ENCODE measurements at regions not wholly inside any gene's neighbourhood (a gene's known extent, or its start where the extent isn't known, plus 50 kb on each side); places are given as distances from the start of the nearest gene placed in this dataset.

DNA sequence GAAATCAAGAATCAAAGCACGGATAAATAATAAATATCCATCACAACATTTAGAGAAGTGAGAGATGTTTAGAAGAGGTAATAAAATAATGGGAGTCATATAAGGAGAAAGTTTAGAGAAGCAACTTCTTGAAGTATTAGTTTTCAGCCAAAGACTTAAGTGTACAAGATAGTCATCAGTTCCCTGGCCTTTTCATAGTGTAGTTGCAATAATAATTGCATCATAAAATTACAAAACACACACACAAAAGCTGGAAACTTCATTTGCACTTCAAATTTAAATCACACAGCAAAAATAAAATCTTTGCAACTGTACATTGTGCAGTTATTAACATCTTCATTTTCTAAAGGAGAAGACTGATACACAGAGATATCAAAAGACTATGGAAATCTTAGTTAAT, 319.1 kb upstream of the RGMB start:
- DNase-seq (ENCODE audit: low spot score): no peak

DNA sequence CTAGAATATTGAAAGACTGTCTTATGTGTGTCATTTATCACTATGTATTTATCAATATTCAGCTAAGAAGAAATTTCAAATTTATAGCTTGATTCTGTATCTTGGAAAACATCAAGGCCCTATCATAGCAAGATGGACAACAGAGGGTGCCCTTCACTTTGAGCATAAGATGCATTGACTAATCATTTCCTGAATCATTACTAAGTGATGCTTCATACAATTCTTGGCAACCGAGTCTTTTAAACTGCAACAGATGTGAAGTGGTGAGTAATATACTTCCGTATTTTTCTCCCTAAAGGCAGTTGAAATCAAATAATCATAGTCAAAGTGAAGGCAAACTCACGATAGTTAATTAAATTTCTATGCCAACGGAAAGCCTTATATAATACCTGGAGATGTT, 318.6 kb upstream of the RGMB start:
- peak; percentile 87 for DNase-seq (ENCODE audit: low spot score)

DNA sequence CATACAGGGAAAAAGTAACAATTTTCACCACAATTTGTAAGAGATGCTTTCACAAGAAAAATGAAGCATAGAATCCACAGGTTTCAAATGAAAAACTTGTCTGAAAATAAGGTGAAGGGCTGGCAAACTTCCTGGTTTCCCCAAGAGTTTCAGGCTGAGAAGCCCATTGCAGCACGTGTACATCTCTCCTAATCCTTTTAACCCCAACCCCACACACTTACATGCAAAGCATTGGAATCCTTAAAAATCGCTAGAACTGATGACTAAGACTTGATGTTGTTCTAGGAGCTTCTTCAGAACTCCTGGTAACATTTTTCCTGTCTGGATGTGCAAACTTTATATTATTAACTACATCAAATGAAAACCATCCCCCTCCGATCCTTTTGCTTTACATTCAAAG, 317.8 kb upstream of the RGMB start:
- DNase-seq (ENCODE audit: low spot score): no peak

DNA sequence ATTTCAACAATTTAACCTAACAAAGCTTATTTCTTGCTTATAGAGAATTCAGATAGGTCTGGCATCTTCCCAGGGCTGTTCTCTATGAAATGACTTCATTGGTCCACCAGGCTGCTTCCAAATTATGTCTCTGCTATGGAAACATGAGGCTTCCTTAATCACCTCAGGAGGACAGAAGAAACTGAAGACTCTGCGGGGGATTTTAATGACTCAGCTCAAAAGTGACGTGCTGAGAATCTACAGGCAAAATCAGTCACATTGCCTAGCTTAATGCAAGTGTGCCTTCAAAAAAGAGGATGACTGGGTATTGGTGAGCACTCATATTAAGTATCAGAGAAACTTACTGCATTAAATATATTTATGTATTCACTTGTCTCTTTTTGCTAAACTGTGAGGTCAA, 315.5 kb upstream of the RGMB start:
- peak; percentile 51 for DNase-seq (ENCODE audit: low spot score)

DNA sequence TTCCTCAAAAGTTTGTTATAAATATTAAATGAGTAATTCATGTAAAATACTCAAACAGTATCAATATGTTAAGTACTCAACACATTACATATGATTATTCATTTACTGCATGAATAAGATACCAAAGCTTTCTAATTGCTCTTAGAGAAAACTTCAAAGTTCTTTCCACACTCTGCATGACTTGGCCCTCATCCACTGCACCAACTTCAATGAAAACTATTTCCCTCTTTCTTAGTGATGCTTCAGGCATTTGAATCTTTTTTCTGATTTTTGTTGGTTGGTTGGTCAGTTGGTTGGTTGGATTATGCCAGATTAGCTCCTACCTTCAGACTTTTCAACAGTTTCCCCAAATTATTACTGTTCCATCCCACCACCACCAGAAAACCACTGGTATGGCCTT, 314.7 kb upstream of the RGMB start:
- DNase-seq (ENCODE audit: low spot score): no peak

DNA sequence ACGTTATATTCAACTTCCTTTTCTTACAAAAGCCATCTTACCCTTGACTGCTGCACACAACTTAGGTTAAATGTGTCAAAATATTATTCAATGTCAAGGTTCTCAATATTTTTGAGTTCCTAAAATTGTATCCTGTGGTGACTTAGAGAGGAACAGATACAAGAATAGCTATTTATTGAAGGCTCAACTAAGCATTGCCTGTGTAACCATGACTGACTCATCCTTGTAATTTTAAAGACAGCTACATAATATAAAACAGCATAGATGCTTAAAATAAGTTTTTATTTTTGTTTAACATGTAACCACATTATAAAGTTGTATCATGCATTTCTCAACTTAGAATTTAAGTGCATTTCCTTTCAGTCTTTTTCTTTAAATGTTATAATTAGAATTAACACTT, 312.9 kb upstream of the RGMB start:
- no peak for DNase-seq (ENCODE audit: low spot score)

DNA sequence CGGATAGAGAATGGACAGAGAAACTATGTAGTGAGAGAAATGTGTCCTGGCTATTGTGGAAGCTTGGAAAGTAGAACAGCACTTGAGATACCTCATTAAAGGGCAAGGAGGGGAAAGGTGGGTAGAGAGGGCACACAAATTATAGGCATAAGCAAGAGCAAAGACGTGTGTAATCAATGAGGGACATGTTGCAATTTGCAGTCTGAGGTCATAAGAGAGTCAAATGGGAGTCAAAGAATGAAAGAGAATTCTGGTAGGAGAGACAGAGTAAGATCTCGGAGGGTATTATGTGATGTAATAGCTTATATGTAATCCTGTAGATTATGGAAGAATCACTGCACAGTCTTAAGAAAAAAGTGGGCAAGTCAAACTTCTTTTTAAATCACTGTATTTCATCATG, 312.0 kb upstream of the RGMB start:
- DNase-seq (ENCODE audit: low spot score): no peak

DNA sequence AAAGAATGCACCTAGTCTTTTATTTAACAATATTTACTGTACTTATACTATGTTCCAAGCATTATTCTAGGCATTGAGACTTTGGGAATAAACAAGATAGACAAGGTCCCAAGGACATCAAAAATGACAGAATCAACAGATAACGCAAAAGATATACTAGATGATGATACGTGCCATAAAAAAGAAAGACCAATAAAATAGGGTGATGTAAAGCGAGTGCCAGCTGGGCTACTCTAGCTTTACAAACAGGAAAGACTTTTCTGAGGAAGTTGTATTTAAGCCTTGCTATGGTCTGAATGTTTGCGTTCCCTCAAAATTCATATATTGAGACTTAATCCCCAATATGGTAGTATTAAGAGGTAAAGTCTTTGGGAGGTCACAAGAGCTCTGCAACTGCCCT, 310.2 kb upstream of the RGMB start:
- DNase-seq (ENCODE audit: low spot score): no peak

DNA sequence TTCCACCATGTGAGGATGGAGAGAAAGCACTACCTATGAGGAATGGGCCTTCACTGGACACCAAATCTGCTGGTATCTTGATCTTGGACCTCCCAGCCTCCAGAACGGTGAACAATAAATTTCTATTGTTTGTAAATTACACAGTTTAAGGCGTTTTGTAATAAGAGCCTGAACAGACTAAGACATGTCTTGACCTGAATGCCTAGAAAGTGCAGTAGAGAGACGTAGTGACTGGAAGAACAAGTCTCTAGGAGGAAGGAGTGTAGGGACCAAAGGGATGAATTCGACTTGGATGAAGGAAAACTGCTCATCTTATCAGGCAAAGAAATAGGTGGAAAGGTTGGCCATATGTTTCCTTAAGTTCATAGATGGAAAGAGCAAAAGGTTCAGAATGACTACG, 309.8 kb upstream of the RGMB start:
- no peak for DNase-seq (ENCODE audit: low spot score)

DNA sequence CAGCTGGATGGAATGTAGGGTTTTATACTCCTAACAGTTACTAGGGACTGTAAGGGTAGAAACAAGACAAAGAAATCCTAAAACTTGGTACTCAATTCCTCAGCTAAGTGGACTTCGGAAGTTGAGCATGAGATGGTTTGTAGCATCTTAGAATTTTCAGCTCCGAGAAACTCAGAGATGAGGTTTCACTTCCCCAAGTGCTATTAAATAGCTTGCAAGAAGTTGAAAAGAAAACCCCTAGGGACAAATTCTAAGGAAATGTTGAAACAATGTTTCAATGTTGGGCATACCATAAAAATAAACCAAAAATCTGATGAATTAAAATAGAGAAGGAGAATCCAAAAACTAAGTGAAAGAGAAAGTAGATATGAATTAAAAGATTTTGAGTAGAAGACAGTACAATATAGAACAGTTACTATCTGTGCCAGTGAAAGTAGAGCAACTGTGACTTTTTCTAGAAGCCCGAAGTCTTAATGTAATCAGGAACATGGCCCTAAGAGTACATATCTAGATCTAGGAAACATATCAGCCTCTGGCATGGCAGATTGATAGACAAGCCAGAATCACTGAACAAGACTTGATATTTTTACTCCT, 308.6 kb upstream of the RGMB start:
- DNase-seq (ENCODE audit: low spot score): no peak

DNA sequence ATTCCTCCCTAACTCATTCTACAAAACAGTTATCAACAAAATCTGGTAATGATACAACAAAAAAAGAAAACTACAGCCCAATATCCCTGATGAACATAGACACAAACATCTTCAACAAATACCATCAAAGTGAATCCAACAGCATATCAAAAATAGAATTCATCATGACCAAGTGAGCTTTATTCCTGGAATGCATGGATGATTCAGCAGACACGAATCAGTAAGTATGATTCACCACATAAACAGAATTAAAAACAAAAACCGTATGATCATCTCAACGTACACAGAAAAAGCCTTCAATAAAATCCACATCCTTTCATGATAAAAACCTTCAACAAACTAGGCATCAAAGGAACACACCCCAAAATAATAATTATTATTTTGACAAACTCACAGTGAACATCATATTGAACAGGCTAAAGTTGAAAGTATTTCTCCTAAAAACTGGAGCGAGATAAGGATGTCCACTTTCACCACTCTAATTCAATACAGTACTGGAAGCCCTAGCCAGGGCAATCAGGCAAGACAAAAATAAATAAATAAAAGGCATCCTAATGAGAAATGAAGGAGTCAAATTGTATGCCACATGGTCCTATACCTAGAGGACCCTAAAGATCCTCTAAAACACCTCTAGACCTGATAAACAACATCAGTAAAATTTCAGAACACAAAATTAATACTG, 305.1 kb upstream of the RGMB start:
- DNase-seq (ENCODE audit: low spot score): peak; percentile 84

DNA sequence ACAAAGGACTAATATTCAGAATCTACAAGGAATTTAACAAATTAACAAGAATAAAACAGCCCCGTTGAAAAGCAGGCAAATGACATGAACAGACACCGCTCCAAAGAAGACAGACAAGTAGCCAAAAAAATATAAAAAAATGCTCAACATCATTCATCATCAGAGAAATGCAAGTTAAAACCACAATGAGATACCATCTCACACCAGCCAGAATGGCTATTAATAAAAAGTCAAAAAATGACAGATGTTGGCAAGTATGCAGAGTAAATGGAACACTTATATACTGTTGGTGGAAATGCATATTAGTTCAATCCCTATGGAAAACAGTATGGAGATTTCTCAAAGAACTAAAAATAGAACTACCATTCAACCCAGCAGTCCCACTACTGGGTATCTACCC, 302.7 kb upstream of the RGMB start:
- no peak for DNase-seq (ENCODE audit: low spot score)

DNA sequence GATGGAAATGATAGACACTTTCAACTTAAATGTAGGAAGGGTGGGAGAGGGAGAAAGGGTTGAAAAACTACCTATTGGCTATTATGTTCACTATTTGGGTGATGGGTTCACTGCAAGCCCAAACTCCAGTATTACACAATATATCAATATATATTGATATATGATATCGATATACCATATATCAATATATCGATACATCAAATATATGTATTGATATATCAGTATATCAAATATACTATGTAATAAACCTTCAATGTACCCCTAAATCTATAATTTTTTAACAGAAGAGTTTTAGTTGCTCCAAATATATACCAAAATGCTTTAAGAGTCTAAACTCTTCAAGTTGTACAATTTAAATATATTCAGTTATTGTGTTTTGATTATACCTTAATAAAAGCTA, 302.0 kb upstream of the RGMB start:
- no peak for DNase-seq (ENCODE audit: low spot score)

DNA sequence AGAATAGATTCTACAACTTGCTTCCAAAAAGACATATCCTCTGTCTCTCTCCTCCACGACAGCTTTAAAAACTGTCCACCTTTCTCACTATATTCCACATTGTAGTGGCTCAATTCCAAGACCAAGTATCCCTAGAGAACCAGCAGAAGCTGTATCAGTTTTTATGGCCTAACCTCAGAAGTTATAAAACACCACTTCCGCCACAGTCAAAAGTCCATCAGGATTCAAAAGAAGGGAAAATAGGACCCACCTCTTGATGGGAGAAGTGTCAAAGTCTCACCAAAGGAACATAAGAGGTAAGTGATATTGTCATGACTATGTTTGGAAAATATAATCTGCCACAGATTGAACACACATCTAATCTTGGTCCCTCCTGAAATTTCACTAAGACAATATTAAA, 299.2 kb upstream of the RGMB start:
- DNase-seq (ENCODE audit: low spot score): no peak

DNA sequence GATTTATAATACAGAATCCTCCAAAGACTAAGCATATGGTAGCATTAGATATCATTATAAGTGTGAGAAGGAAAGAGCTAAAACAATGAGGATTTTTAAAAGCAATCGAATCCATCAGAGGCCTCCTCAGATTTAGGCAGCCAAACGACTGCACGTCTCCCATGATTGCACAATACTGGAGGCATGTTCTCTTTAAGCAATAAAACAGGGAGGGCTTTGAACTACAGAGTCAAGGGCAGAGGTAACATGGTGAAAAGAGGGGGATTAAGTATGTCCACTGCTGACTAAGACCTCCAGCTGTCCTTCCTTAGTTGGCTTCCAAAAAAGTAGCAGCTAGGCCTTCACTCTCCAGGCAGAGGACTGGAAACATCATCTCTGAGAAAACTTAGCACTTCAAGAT, 298.7 kb upstream of the RGMB start:
- DNase-seq (ENCODE audit: low spot score): no peak

DNA sequence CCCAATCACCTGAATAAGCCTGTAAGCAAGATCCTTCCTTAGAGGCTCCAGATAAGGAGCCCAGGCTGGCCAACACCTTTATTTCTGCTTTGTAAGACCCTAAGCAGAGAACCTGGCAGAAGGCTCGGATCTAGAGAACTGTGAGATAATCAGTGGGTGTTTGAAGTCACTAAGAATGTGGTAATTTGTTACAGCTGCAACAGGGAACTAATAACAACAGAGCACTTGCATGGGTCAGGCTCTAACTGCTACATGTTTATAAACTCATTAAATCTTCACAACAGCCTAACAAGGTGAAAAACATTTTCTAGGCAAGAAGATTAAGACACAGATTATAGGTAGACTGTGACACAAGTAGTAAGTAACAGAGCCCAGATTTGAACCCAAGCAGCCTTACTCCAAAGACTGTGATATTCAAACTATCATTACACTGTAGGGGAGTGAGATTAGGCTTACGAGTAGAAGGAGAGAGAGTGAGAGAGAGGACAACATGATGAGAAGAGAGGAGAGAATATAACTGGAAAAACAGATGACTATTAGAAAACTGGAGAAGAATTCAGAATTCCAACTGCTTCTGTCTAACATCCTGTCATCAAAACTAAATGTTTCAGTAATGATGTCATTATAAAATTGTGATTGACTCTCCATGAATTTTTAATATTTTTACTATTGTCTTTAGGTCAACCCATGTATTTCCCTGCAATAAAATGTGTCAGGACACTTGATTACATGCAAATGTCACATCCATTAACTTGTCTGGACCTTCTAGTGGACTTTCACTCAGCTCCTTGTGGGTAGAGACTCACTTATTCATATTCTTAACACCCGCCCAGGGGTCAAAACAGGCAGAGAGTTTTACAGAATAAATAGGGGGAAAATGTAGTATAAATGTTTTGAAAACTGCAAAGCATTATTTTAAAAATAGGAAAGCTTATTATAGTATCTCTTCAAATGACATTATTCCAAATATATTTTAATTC, 290.9 kb upstream of the RGMB start:
- DNase-seq (ENCODE audit: low spot score): no peak

DNA sequence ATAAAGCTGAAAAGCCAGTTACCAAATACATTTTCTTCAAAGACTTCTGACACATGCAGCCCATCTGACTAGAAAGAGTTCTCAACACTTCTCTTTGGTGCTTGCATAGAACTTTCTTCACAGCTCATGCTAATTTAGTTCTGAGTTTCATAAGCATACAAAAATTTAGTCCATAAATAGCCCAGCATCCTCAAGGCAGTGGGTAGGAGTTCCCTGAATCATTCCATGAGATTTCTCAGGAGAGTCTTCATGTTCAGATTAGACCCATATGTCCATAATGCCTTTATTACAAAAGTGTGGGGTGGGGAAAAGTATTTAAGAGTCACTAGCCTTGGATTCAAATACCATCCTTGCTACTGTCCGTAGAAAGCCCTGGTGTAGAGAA, 290.2 kb upstream of the RGMB start:
- no peak for DNase-seq (ENCODE audit: low spot score)

DNA sequence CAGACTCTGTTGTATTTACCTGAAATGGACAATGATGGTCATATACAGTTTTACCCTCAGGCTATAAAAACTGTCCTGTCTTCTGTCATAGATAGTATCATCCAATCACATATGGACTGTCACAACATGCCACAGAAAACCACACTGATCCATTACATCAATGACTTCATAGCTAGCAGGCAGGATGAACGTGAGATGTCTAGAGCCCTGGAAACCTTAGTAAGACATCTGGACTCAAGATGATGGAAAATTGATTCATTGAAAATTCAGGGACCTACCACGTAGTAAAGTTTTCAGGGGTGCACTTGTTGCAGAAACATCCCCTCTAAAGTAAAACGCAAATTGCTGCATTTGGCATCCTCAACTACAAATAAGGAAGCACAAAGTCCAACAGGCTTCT, 284.4 kb upstream of the RGMB start:
- DNase-seq (ENCODE audit: low spot score): no peak

DNA sequence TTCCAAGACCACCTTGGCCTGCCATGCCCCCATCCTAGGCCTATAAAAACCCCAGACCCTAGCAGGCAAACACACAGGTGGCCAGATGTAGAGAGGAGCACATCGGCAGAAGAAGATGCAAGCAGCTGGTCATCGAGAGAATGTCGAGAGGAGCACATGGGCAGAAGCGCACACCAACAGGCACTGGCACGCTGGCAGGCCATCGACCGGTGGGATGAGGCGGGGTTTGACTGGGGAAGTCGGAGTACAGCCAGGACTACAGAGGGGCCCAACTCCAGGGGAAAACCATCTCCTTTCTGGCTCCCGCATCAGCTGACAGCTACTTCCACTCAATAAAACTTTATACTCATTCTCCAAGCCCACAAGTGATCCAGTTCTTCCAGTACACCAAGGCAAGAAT, 283.1 kb upstream of the RGMB start:
- no peak for DNase-seq (ENCODE audit: low spot score)

DNA sequence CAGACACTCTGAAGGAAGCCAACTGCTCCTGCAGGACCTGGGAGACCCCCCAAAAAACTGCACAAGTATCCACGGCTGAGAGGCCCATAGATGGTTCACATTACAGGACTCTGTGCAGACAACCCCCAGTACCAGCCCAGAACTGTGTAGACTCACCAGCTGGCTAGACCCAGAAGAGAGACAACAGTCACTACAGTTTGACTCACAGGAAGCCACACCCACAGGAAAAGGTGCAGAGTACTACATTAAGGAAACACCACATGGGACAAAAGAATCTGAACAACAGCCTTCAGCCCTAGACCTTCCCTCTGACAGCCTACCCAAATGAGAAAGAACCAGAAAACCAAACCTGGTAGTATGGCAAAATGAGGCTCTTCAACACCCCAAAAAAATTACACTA, 281.2 kb upstream of the RGMB start:
- DNase-seq (ENCODE audit: low spot score): peak; percentile 51

DNA sequence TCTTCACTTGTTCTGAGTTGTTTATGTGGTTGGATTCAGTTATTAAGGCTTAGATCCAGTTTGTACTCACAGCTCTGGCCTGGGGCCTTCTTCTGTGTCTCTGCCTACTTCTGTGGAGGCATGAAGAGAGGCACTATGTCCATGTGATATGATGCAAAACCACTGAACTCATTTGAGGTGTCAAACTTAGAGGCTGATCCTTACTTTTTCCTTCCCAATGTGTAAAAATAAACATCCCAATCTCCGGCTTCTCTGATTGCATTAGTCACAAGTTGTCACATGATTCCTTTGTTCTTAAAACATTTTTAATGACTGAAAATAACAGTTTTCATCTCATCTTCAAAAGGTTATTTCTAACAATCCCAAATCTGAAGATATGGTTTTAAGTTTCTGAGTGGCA, 276.0 kb upstream of the RGMB start:
- DNase-seq (ENCODE audit: low spot score): no peak

DNA sequence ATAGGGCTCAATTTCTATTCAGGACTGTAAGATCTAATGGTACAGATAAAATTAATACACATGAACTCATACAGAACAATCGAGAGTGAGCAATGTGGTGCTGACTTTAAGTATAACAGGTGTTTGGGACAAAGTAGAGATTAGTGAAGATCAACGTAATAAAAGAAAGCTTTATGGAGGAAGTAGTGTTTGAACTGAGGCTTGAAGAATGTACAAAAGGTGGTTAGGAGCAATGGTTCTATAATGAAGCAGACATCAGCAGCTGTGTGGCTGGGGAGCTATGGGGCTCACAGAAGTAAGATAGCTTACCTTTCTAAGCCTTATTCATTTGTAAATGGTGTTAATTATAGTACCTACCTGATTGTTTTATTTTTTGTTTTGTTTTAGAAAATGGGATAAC, 275.4 kb upstream of the RGMB start:
- no peak for DNase-seq (ENCODE audit: low spot score)

DNA sequence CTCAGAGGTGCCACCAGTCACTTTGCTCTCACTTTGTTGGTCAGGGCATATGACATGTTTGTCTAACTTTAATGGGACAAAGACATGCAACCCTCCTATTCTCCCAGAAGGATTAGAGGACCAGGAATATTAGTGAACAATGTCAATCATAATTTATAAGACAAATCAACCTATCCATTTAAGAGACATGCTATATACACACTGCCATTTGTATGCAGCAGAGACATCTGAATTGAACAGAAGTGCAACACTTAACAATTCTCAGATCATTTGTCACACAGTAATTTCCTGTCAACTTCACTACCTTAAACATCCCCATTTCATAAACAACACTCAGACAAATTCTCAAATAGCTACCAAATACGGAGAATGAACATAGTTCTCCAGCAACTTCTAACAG, 273.6 kb upstream of the RGMB start:
- no peak for DNase-seq (ENCODE audit: low spot score)
